GM23338 (cell line): ENCODE measurements at regions not wholly inside any gene's neighbourhood (a gene's known extent, or its start where the extent isn't known, plus 50 kb on each side); places are given as distances from the start of the nearest gene placed in this dataset.

Source experiments
- ATAC-seq: fragments of 200-7000 bp; cut with Tn5 transposase; 3 replicates; pipeline ENCODE4 v1.9.1; 2020
- DNase-seq: peaks from one replicate; pipeline ENCODE4 v3.0.0-alpha.2; 2015; ENCODE audit warnings: low spot score
- H2AFZ ChIP-seq: fragments of 200-600 bp; sonication (generic); 2 replicates; pipeline ENCODE4 v1.8.0; 2016; ENCODE audit warnings: antibody characterized with exemption, mild to moderate bottlenecking, moderate library complexity
- H3F3A ChIP-seq: fragments of 200-600 bp; sonication (generic); replicated peaks from 2 replicates; pipeline ENCODE4 v1.8.0; 2017; ENCODE audit warnings: antibody characterized with exemption, mixed run types, low read depth
- H3K27ac ChIP-seq: fragments of 200-600 bp; sonication (generic); 2 replicates; pipeline ENCODE4 v1.6.1; 2016; ENCODE audit warnings: low read depth
- H3K27me3 ChIP-seq: fragments of 200-600 bp; sonication (generic); 2 replicates; pipeline ENCODE4 v1.8.0; 2016; ENCODE audit warnings: mild to moderate bottlenecking, mixed run types, moderate library complexity; ENCODE audit not compliant: insufficient read depth
- H3K36me3 ChIP-seq: fragments of 200-600 bp; sonication (generic); 2 replicates; pipeline ENCODE4 v1.8.0; 2016; ENCODE audit warnings: mild to moderate bottlenecking; ENCODE audit not compliant: insufficient read depth
- H3K4me1 ChIP-seq: fragments of 200-600 bp; sonication (generic); 2 replicates; pipeline ENCODE4 v1.8.0; 2016; ENCODE audit warnings: mild to moderate bottlenecking, moderate library complexity; ENCODE audit not compliant: insufficient read depth
- H3K4me2 ChIP-seq: fragments of 200-600 bp; sonication (generic); 2 replicates; pipeline ENCODE4 v1.7.1; 2017; ENCODE audit warnings: mixed run types
- H3K4me3 ChIP-seq: fragments of 200-600 bp; sonication (generic); 2 replicates; pipeline ENCODE4 v1.6.1; 2016; ENCODE audit warnings: mixed run types
- H3K79me2 ChIP-seq: fragments of 200-600 bp; sonication (generic); replicated peaks from 2 replicates; pipeline ENCODE4 v1.8.0; 2017; ENCODE audit warnings: mild to moderate bottlenecking; ENCODE audit not compliant: insufficient read depth
- H3K9me2 ChIP-seq: fragments of 200-600 bp; sonication (generic); 2 replicates; pipeline ENCODE4 v1.8.0; 2017; ENCODE audit not compliant: insufficient read depth
- H4K20me1 ChIP-seq: fragments of 200-600 bp; sonication (generic); replicated peaks from 2 replicates; pipeline ENCODE4 v1.8.0; 2017; ENCODE audit warnings: mild to moderate bottlenecking; ENCODE audit not compliant: insufficient read depth
- H3K27ac Mint-ChIP-seq: 2 replicates; pipeline ENCODE4 v1.8.0; 2020; ENCODE audit warnings: inconsistent platforms, mild to moderate bottlenecking, moderate library complexity, mixed read lengths
- H3K27me3 Mint-ChIP-seq: 3 replicates; pipeline ENCODE4 v1.8.0; 2022; ENCODE audit warnings: low read depth, mild to moderate bottlenecking, moderate library complexity, mixed read lengths, inconsistent platforms; ENCODE audit not compliant: insufficient read depth, poor library complexity
- H3K36me3 Mint-ChIP-seq: 3 replicates; pipeline ENCODE4 v1.8.0; 2021; ENCODE audit warnings: low read depth, mild to moderate bottlenecking, inconsistent platforms, moderate library complexity, mixed read lengths
- H3K4me1 Mint-ChIP-seq: 3 replicates; pipeline ENCODE4 v1.8.0; 2020; ENCODE audit warnings: mild to moderate bottlenecking, inconsistent platforms, mixed read lengths
- H3K4me3 Mint-ChIP-seq: 3 replicates; pipeline ENCODE4 v1.8.0; 2021; ENCODE audit warnings: moderate library complexity, mild to moderate bottlenecking, inconsistent platforms, mixed read lengths
- H3K9me3 Mint-ChIP-seq: 3 replicates; pipeline ENCODE4 v1.8.0; 2020; ENCODE audit warnings: moderate library complexity, mild to moderate bottlenecking, inconsistent platforms, mixed read lengths
- CREB1 ChIP-seq: fragments of 250-450 bp; sonication (Bioruptor Pico); IDR thresholded peaks from 2 replicates; pipeline ENCODE4 v1.5.0; 2020; ENCODE audit warnings: low read depth, mild to moderate bottlenecking, moderate library complexity
- ETS1 ChIP-seq: IDR thresholded peaks from 2 replicates; pipeline ENCODE4 v1.6.1; 2016; ENCODE audit warnings: antibody characterized with exemption
- EZH2 ChIP-seq: fragments of 200-600 bp; sonication (generic); IDR thresholded peaks from one replicate; pipeline ENCODE4 v1.8.0; 2017; ENCODE audit warnings: antibody characterized with exemption, mild to moderate bottlenecking, low read depth; ENCODE audit not compliant: unreplicated experiment
- EZH2phosphoT487 ChIP-seq: fragments of 200-600 bp; sonication (generic); IDR thresholded peaks from one replicate; pipeline ENCODE4 v1.8.1; 2018; ENCODE audit warnings: antibody characterized with exemption; ENCODE audit not compliant: unreplicated experiment
- JUNB ChIP-seq: IDR thresholded peaks from one replicate; pipeline ENCODE4 v1.6.1; 2016; ENCODE audit warnings: antibody characterized with exemption; ENCODE audit not compliant: unreplicated experiment
- NANOG ChIP-seq: IDR thresholded peaks from 2 replicates; pipeline ENCODE4 v1.6.1; 2016; ENCODE audit warnings: antibody characterized with exemption, borderline replicate concordance
- POLR2AphosphoS5 ChIP-seq: IDR thresholded peaks from 2 replicates; pipeline ENCODE4 v1.6.1; 2016; ENCODE audit warnings: antibody characterized with exemption, low read depth
- STAT1 ChIP-seq: IDR thresholded peaks from one replicate; pipeline ENCODE4 v1.6.1; 2016; ENCODE audit warnings: antibody characterized with exemption; ENCODE audit not compliant: unreplicated experiment
- ZNF114 ChIP-seq: fragments of 250-450 bp; sonication (Bioruptor Pico); IDR thresholded peaks from 2 replicates; pipeline ENCODE4 v1.5.0; 2020; ENCODE audit warnings: mild to moderate bottlenecking, moderate library complexity
- ZNF331 ChIP-seq: fragments of 250-450 bp; sonication (Bioruptor Pico); IDR thresholded peaks from 2 replicates; pipeline ENCODE4 v1.5.0; 2020; ENCODE audit warnings: low read depth, mild to moderate bottlenecking, moderate library complexity
- TF ChIP-seq, protein P1 (sequence below): IDR thresholded peaks from one replicate; pipeline ENCODE4 v1.6.1; 2018; ENCODE audit warnings: antibody characterized with exemption; ENCODE audit not compliant: unreplicated experiment
- TF ChIP-seq, protein P2 (sequence below), 2 experiments: fragments of 200-600 bp in 1 of 2; sonication (generic) in 1 of 2; conservative IDR thresholded peaks; 2 replicates each; pipeline versions ENCODE4 v1.5.1 to v1.6.1; 2016 to 2017; ENCODE audit warnings: antibody characterized with exemption in 2 of 2, low read depth in 2 of 2, mild to moderate bottlenecking in 2 of 2, moderate library complexity in 1 of 2
- TF ChIP-seq, protein P3 (sequence below): fragments of 250-450 bp; sonication (Bioruptor Pico); IDR thresholded peaks from 2 replicates; pipeline ENCODE4 v1.5.0; 2020; ENCODE audit warnings: mild to moderate bottlenecking, moderate library complexity

GRCh38 chr11:34788642-34789041 is 127.5 kb downstream of the APIP start:
- Histone ChIP-seq H2AFZ (no peak overlapping the region), H3K9me2 (no peaks in the 10 kb centered on the region), H3K4me1 (peaks cover 6% of the 10 kb centered on the region; the same call in 1 of the 2 replicates), H4K20me1 (no peaks in the 10 kb centered on the region), H3K4me2 (no peak overlapping the region), H3F3A (no peaks in the 10 kb centered on the region), H3K27me3 (no peaks in the 10 kb centered on the region), H3K4me3 (no peak overlapping the region), H3K36me3 (no peaks in the 10 kb centered on the region), H3K27ac (no peak overlapping the region), H3K79me2 (no peaks in the 10 kb centered on the region)
- Mint-ChIP-seq H3K4me1 (peaks cover 3% of the 10 kb centered on the region; the same call in 1 of the 3 replicates), H3K9me3 (peaks cover 4% of the 10 kb centered on the region; the same call in 2 of the 3 replicates), H3K27me3 (no peaks in the 10 kb centered on the region), H3K4me3 (no peak overlapping the region), H3K36me3 (peaks cover 5% of the 10 kb centered on the region; the same call in 2 of the 3 replicates), H3K27ac (no peak overlapping the region)
- TF ChIP-seq, protein P1, sequence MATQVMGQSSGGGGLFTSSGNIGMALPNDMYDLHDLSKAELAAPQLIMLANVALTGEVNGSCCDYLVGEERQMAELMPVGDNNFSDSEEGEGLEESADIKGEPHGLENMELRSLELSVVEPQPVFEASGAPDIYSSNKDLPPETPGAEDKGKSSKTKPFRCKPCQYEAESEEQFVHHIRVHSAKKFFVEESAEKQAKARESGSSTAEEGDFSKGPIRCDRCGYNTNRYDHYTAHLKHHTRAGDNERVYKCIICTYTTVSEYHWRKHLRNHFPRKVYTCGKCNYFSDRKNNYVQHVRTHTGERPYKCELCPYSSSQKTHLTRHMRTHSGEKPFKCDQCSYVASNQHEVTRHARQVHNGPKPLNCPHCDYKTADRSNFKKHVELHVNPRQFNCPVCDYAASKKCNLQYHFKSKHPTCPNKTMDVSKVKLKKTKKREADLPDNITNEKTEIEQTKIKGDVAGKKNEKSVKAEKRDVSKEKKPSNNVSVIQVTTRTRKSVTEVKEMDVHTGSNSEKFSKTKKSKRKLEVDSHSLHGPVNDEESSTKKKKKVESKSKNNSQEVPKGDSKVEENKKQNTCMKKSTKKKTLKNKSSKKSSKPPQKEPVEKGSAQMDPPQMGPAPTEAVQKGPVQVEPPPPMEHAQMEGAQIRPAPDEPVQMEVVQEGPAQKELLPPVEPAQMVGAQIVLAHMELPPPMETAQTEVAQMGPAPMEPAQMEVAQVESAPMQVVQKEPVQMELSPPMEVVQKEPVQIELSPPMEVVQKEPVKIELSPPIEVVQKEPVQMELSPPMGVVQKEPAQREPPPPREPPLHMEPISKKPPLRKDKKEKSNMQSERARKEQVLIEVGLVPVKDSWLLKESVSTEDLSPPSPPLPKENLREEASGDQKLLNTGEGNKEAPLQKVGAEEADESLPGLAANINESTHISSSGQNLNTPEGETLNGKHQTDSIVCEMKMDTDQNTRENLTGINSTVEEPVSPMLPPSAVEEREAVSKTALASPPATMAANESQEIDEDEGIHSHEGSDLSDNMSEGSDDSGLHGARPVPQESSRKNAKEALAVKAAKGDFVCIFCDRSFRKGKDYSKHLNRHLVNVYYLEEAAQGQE, result no peak
- TF ChIP-seq STAT1 (no peak), ETS1 (no peak), ZNF331 (CRISPR knock-in tag) (no peak), POLR2AphosphoS5 (no peak), EZH2 (no peak), CREB1 (CRISPR knock-in tag) (no peak), JUNB (no peak), ZNF114 (CRISPR knock-in tag) (no peak), NANOG (no peak), EZH2phosphoT487 (no peak)
- TF ChIP-seq, protein P2, sequence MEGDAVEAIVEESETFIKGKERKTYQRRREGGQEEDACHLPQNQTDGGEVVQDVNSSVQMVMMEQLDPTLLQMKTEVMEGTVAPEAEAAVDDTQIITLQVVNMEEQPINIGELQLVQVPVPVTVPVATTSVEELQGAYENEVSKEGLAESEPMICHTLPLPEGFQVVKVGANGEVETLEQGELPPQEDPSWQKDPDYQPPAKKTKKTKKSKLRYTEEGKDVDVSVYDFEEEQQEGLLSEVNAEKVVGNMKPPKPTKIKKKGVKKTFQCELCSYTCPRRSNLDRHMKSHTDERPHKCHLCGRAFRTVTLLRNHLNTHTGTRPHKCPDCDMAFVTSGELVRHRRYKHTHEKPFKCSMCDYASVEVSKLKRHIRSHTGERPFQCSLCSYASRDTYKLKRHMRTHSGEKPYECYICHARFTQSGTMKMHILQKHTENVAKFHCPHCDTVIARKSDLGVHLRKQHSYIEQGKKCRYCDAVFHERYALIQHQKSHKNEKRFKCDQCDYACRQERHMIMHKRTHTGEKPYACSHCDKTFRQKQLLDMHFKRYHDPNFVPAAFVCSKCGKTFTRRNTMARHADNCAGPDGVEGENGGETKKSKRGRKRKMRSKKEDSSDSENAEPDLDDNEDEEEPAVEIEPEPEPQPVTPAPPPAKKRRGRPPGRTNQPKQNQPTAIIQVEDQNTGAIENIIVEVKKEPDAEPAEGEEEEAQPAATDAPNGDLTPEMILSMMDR (conservative IDR thresholded peaks at IDR 0.05; ENCODE audit: low read depth in 2 of 2), result no peak
- TF ChIP-seq, protein P3, sequence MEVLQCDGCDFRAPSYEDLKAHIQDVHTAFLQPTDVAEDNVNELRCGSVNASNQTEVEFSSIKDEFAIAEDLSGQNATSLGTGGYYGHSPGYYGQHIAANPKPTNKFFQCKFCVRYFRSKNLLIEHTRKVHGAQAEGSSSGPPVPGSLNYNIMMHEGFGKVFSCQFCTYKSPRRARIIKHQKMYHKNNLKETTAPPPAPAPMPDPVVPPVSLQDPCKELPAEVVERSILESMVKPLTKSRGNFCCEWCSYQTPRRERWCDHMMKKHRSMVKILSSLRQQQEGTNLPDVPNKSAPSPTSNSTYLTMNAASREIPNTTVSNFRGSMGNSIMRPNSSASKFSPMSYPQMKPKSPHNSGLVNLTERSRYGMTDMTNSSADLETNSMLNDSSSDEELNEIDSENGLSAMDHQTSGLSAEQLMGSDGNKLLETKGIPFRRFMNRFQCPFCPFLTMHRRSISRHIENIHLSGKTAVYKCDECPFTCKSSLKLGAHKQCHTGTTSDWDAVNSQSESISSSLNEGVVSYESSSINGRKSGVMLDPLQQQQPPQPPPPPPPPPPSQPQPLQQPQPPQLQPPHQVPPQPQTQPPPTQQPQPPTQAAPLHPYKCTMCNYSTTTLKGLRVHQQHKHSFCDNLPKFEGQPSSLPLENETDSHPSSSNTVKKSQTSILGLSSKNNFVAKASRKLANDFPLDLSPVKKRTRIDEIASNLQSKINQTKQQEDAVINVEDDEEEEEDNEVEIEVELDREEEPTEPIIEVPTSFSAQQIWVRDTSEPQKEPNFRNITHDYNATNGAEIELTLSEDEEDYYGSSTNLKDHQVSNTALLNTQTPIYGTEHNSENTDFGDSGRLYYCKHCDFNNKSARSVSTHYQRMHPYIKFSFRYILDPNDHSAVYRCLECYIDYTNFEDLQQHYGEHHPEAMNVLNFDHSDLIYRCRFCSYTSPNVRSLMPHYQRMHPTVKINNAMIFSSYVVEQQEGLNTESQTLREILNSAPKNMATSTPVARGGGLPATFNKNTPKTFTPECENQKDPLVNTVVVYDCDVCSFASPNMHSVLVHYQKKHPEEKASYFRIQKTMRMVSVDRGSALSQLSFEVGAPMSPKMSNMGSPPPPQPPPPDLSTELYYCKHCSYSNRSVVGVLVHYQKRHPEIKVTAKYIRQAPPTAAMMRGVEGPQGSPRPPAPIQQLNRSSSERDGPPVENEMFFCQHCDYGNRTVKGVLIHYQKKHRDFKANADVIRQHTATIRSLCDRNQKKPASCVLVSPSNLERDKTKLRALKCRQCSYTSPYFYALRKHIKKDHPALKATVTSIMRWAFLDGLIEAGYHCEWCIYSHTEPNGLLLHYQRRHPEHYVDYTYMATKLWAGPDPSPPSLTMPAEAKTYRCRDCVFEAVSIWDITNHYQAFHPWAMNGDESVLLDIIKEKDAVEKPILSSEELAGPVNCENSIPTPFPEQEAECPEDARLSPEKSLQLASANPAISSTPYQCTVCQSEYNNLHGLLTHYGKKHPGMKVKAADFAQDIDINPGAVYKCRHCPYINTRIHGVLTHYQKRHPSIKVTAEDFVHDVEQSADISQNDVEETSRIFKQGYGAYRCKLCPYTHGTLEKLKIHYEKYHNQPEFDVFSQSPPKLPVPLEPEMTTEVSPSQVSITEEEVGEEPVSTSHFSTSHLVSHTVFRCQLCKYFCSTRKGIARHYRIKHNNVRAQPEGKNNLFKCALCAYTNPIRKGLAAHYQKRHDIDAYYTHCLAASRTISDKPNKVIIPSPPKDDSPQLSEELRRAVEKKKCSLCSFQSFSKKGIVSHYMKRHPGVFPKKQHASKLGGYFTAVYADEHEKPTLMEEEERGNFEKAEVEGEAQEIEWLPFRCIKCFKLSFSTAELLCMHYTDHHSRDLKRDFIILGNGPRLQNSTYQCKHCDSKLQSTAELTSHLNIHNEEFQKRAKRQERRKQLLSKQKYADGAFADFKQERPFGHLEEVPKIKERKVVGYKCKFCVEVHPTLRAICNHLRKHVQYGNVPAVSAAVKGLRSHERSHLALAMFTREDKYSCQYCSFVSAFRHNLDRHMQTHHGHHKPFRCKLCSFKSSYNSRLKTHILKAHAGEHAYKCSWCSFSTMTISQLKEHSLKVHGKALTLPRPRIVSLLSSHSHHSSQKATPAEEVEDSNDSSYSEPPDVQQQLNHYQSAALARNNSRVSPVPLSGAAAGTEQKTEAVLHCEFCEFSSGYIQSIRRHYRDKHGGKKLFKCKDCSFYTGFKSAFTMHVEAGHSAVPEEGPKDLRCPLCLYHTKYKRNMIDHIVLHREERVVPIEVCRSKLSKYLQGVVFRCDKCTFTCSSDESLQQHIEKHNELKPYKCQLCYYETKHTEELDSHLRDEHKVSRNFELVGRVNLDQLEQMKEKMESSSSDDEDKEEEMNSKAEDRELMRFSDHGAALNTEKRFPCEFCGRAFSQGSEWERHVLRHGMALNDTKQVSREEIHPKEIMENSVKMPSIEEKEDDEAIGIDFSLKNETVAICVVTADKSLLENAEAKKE (CRISPR knock-in tag), result no peak
- ATAC-seq, result no peak
- DNase-seq, result no peak
